Panc1 (cell line): ENCODE measurements at regions not wholly inside any gene's neighbourhood (a gene's known extent, or its start where the extent isn't known, plus 50 kb on each side); places are given as distances from the start of the nearest gene placed in this dataset.

Experiments used
- ATAC-seq: fragments of 200-7000 bp; cut with Tn5 transposase; 2 replicates; pipeline ENCODE4 v1.9.1; 2020; ENCODE audit warnings: mild to moderate bottlenecking, moderate library complexity
- BruUV-seq: library from RNA; stranded (reverse); fragments of 400-500 nt; replicated peaks from 2 replicates; lab custom pipeline; 2021; lab: Mats Ljungman, UMichigan
- CTCF ChIA-PET: fragments of 300-600 bp; sonication (Branson Sonifier 250); formaldehyde crosslinking; loops from one replicate; lab custom pipeline; 2022; ENCODE audit warnings: antibody characterized with exemption; lab: Charles Lee
- POLR2A ChIA-PET: fragments of 300-600 bp; sonication (Branson Sonifier 250); formaldehyde crosslinking; loops from one replicate; lab custom pipeline; 2022; ENCODE audit warnings: antibody characterized with exemption; lab: Charles Lee
- DNase-seq: peaks from one replicate; pipeline ENCODE4 v3.0.0-alpha.2; 2010; ENCODE audit warnings: low read depth, low spot score
- H3K27ac ChIP-seq: 2 replicates; pipeline ENCODE4 v1.5.1; 2011; ENCODE audit warnings: mild to moderate bottlenecking, low read length, inconsistent platforms
- H3K27me3 ChIP-seq: fragments of 200-500 bp; sonication (Bioruptor generic); 2 replicates; pipeline ENCODE4 v1.6.0; 2014; ENCODE audit warnings: low read length, inconsistent platforms; ENCODE audit not compliant: control insufficient read depth, insufficient read depth
- H3K36me3 ChIP-seq: fragments of 200-500 bp; sonication (Bioruptor generic); 2 replicates; pipeline ENCODE4 v1.5.1; 2014; ENCODE audit warnings: inconsistent platforms, mild to moderate bottlenecking, low read length, moderate library complexity; ENCODE audit not compliant: control insufficient read depth, insufficient read depth
- H3K4me1 ChIP-seq: 2 replicates; pipeline ENCODE4 v1.5.1; 2011; ENCODE audit warnings: inconsistent platforms, mild to moderate bottlenecking, low read length, moderate library complexity; ENCODE audit not compliant: control insufficient read depth, insufficient read depth
- H3K4me3 ChIP-seq, 2 experiments: 2 replicates each; pipeline ENCODE4 v1.5.1; 2011 to 2012; ENCODE audit warnings: low read depth in 2 of 2, low read length in 2 of 2, mild to moderate bottlenecking in 2 of 2, inconsistent platforms in 1 of 2, moderate library complexity in 1 of 2
- H3K9me3 ChIP-seq: fragments of 200-500 bp; sonication (Bioruptor generic); 2 replicates; pipeline ENCODE4 v1.5.1; 2014; ENCODE audit warnings: low read depth, mild to moderate bottlenecking, inconsistent platforms, low read length, moderate library complexity; ENCODE audit not compliant: control insufficient read depth, insufficient read depth
- CTCF ChIP-seq: fragments of 450-650 bp; IDR thresholded peaks from 2 replicates; pipeline ENCODE4 v1.5.1; 2017; ENCODE audit warnings: mild to moderate bottlenecking
- POLR2AphosphoS5 ChIP-seq: IDR thresholded peaks from 2 replicates; pipeline ENCODE4 v1.6.1; 2012; ENCODE audit warnings: mild to moderate bottlenecking, low read depth, low read length, moderate library complexity
- REST ChIP-seq, 2 experiments: IDR thresholded peaks; 2 replicates each; pipeline ENCODE4 v1.6.1; 2011 to 2012; ENCODE audit warnings: low read depth in 2 of 2, control low read depth in 1 of 2, low read length in 1 of 2, mild to moderate bottlenecking in 1 of 2, moderate library complexity in 1 of 2; ENCODE audit not compliant: insufficient read depth in 1 of 2
- SIN3A ChIP-seq: IDR thresholded peaks from 2 replicates; pipeline ENCODE4 v1.6.1; 2012; ENCODE audit warnings: low read depth, mild to moderate bottlenecking, low read length, moderate library complexity, borderline replicate concordance; ENCODE audit not compliant: insufficient read depth
- TCF7L2 ChIP-seq: IDR thresholded peaks from 2 replicates; pipeline ENCODE4 v1.6.1; 2011; ENCODE audit warnings: mild to moderate bottlenecking, low read depth, low read length, inconsistent platforms
- in situ Hi-C: cut with HindIII; loops from 2 replicates; pipeline ENCODE4 v1.10.0; 2016; ENCODE audit warnings: low sequenced_read_pairs, low pct_unique_long_range_greater_than_20kb
- intact Hi-C: fragments of 100-400 bp; cut with micrococcal nuclease; formaldehyde crosslinking; loops from one replicate; pipeline ENCODE4 v1.10.0; 2022; ENCODE audit not compliant: unreplicated experiment

- ATAC-seq, result no peak
- no peak overlapping the region for H3K27ac ChIP-seq
- no peaks in the 10 kb centered on the region for H3K4me1 ChIP-seq
- intact Hi-C loops (no loop called here), in situ Hi-C loops (no loop called here)
- H3K36me3 ChIP-seq, result no peaks in the 10 kb centered on the region
- H3K4me3 ChIP-seq, result no peak overlapping the region
- CTCF ChIA-PET, result no interaction called here
- POLR2A ChIA-PET, result no interaction called here
- BruUV-seq, result no TSS peak
- DNase-seq, result no peak
- no peaks in the 10 kb centered on the region for H3K9me3 ChIP-seq
- no peaks in the 10 kb centered on the region for H3K27me3 ChIP-seq
- no peak for TF ChIP-seq SIN3A
- TF ChIP-seq TCF7L2, result no peak
- no peak for TF ChIP-seq CTCF
- TF ChIP-seq POLR2AphosphoS5, result no peak
These were observed 470.3 kb downstream of the MBD2 start for GRCh38 chr18:53754154-53754553.

GRCh38 chr18:53753601-53754000, 470.9 kb downstream of the MBD2 start:
- DNase-seq, result no peak
- POLR2A ChIA-PET, result no interaction called here
- in situ Hi-C loops, result no loop called here

More at GRCh38 chr18:53753601-53754000, 470.9 kb downstream of the MBD2 start:
- intact Hi-C loops, result no loop called here
- CTCF ChIA-PET, result no interaction called here
- Histone ChIP-seq H3K36me3 (no peaks in the 10 kb centered on the region), H3K27ac (no peak overlapping the region), H3K4me1 (no peaks in the 10 kb centered on the region), H3K4me3 (no peak overlapping the region), H3K27me3 (no peaks in the 10 kb centered on the region), H3K9me3 (no peaks in the 10 kb centered on the region)
- BruUV-seq, result no TSS peak
- no peak for ATAC-seq
- no peak for TF ChIP-seq CTCF
- no peak for TF ChIP-seq POLR2AphosphoS5
- no peak for TF ChIP-seq SIN3A
- no peak for TF ChIP-seq TCF7L2
- no peak for TF ChIP-seq REST (IDR thresholded peaks at IDR 0.05; ENCODE audit: insufficient read depth in 1 of 2, low read depth in 2 of 2, low read length in 1 of 2)
